ENCODE measurements at regions not wholly inside any gene's neighbourhood (a gene's known extent, or its start where the extent isn't known, plus 50 kb on each side); places are given as distances from the start of the nearest gene placed in this dataset.

DNA sequence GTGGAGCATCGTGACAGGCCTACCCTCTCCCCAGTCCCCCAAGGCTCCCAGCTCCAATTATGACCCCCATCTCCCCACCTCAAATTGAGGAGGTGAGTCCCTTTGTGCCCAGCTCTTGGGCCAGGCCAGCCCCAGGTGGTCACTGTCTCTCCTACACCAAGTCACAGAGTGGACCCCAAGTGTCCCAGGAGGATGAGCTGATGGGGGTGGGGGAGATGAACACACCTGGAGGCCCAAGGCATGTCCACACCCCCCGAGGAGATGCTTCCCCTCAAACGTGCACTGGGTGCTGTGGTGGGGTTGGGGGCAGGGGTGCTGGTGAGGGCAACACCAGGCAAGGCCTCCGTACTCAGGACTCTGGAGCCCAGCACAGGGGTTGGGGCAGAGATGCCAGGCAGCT, 73.2 kb downstream of the RBFOX3 start:
- no peaks in the 10 kb centered on the region for H3K27me3 ChIP-seq (ENCODE audit: control insufficient read depth, insufficient read depth, low read length)
- ChIA-PET CTCF (no interaction called here), POLR2A (no interaction called here)
- no peak for DNase-seq (ENCODE audit: low read depth)
- TF ChIP-seq, protein P1, sequence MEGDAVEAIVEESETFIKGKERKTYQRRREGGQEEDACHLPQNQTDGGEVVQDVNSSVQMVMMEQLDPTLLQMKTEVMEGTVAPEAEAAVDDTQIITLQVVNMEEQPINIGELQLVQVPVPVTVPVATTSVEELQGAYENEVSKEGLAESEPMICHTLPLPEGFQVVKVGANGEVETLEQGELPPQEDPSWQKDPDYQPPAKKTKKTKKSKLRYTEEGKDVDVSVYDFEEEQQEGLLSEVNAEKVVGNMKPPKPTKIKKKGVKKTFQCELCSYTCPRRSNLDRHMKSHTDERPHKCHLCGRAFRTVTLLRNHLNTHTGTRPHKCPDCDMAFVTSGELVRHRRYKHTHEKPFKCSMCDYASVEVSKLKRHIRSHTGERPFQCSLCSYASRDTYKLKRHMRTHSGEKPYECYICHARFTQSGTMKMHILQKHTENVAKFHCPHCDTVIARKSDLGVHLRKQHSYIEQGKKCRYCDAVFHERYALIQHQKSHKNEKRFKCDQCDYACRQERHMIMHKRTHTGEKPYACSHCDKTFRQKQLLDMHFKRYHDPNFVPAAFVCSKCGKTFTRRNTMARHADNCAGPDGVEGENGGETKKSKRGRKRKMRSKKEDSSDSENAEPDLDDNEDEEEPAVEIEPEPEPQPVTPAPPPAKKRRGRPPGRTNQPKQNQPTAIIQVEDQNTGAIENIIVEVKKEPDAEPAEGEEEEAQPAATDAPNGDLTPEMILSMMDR (IDR thresholded peaks at IDR 0.05; ENCODE audit: insufficient read depth, low read depth, low read length): no peak
- no peaks in the 10 kb centered on the region for H3K36me3 ChIP-seq (ENCODE audit: control insufficient read depth, insufficient read depth, low read length)
- no peak overlapping the region for H3K4me3 ChIP-seq (ENCODE audit: low read depth, low read length)

DNA sequence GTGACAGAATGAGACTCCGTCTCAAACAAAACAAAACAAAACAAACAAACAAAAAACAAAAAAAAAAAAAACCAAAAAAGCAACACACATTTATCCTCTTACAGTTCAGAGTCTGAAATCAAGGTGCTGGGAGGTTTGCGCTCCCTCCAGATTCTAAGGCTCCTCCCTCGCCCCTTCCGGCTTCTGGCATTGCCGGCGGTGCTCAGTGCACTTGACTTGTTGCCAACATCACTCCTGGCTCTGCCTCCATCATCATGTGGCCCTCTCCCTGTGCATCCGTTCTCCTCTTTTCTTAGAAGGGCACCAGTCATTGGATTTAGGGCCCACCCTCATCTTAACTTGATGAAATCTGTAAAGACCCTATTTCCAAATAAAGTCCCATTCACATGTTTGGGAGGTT, 73.8 kb downstream of the RBFOX3 start:
- DNase-seq (ENCODE audit: low read depth): no peak
- H3K27me3 ChIP-seq (ENCODE audit: control insufficient read depth, insufficient read depth, low read length): no peaks in the 10 kb centered on the region
- H3K4me3 ChIP-seq (ENCODE audit: low read depth, low read length): no peak overlapping the region
- ChIA-PET CTCF (no interaction called here), POLR2A (no interaction called here)
- TF ChIP-seq, protein P1 (IDR thresholded peaks at IDR 0.05; ENCODE audit: insufficient read depth, low read depth, low read length): no peak
- no peaks in the 10 kb centered on the region for H3K36me3 ChIP-seq (ENCODE audit: control insufficient read depth, insufficient read depth, low read length)

DNA sequence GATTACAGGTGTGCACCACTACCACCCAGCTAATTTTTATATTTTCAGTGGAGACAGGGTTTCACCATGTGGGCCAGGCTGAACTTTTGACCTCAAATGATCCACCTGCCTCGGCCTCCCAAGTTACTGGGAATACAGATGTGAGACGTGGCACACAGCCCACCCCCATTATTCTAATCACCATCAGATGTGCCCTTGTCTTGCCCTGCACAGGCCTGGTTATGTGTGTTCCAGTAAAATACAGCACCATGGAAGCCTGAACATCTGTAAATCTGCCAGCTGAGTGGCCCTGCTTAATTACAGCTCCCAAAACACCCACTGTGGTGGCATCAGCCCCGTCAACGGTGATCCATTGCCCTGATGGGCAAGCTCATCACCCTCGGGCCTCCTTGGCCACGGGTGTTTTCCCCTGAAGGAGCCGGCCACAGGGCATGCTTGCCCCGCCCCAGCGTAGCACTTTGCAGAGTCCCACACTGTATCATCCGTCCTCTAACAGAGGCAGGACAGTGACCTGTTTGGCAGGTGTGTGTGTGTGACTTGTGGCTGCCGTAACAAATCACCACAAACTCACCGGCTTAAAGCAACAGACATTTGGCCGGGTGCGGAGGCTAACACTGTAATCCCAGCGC, 74.5 kb downstream of the RBFOX3 start:
- POLR2A ChIA-PET: no interaction called here
- no peaks in the 10 kb centered on the region for H3K27me3 ChIP-seq (ENCODE audit: control insufficient read depth, insufficient read depth, low read length)

DNA sequence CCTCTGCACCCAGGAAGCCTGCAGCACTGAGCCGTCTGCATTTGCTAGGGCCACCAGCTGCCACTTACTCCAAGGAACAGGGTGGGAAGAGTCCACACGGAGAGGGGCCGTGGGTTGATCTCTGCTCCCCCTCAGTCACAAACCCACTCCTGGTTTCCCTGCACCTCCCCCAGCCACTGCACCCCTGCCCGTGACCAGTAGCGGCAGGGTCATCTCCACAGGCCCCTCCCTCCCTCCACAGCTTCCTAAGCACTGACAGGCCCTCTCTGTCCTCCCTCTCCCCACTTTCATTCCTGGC, 75.2 kb downstream of the RBFOX3 start:
- DNase-seq (ENCODE audit: low read depth): no peak
- TF ChIP-seq, protein P1 (IDR thresholded peaks at IDR 0.05; ENCODE audit: insufficient read depth, low read depth, low read length): no peak
- Histone ChIP-seq H3K4me3 (ENCODE audit: low read depth, low read length) (no peak overlapping the region), H3K27me3 (ENCODE audit: control insufficient read depth, insufficient read depth, low read length) (no peaks in the 10 kb centered on the region), H3K36me3 (ENCODE audit: control insufficient read depth, insufficient read depth, low read length) (no peaks in the 10 kb centered on the region)
- ChIA-PET POLR2A (no interaction called here), CTCF (no interaction called here)

More for the DNA sequence above, 74.5 kb downstream of the RBFOX3 start:
- CTCF ChIA-PET: no interaction called here
- H3K36me3 ChIP-seq (ENCODE audit: control insufficient read depth, insufficient read depth, low read length): no peaks in the 10 kb centered on the region
- no peak for DNase-seq (ENCODE audit: low read depth)
- TF ChIP-seq, protein P1 (IDR thresholded peaks at IDR 0.05; ENCODE audit: insufficient read depth, low read depth, low read length): no peak
- H3K4me3 ChIP-seq (ENCODE audit: low read depth, low read length): no peak overlapping the region

DNA sequence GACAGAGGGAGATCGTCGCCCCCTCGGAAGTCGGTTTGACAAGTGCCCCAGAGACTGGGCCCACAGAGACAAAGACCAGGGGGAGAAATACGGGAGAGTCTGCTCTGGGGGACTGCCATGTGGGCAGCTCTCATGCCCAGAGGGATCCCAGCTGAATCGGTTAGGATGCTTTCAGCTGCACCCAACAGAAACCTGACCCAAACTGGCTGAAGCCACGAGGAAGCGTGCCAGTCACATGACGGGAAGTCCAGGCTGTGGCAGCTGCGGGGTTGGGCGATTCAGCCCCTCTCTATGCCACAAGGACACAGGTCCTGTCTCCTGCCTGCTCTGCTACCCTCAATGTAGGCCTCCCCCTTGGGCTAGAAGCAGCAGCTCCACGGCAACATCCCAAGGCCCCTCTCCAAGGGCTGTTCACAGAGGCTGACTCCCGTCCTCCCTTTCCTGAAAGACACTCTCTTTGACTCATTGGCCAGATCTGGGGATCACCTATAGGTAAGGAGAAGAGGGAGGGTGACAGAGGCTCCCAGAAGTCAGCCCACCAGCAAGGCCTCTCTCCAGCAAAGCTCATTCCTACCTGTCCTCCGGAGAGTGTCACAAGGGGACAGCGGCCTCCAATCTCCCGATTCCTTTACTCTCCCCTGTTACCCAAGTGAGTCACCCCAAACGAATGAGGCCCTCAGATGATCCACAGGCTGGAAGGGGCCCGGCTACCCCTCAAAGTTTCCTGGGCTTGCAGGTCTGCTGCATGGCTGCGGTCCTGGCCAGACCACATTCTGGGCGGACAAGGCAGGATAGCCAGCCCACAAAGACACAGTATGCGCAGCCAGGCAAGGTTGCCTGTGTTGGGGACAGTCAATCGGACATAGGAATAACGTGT, 75.8 kb downstream of the RBFOX3 start:
- H3K27me3 ChIP-seq (ENCODE audit: control insufficient read depth, insufficient read depth, low read length): no peaks in the 10 kb centered on the region

More for the DNA sequence above, 75.8 kb downstream of the RBFOX3 start:
- Histone ChIP-seq H3K36me3 (ENCODE audit: control insufficient read depth, insufficient read depth, low read length) (no peaks in the 10 kb centered on the region), H3K4me3 (ENCODE audit: low read depth, low read length) (no peak overlapping the region)
- TF ChIP-seq, protein P1 (IDR thresholded peaks at IDR 0.05; ENCODE audit: insufficient read depth, low read depth, low read length): no peak
- CTCF ChIA-PET: no interaction called here
- no peak for DNase-seq (ENCODE audit: low read depth)
- POLR2A ChIA-PET: no interaction called here

All from BJ (cell line).